ENCODE measurements at regions not wholly inside any gene's neighbourhood (a gene's known extent, or its start where the extent isn't known, plus 50 kb on each side); places are given as distances from the start of the nearest gene placed in this dataset.
"Not testable (repeated sequence)": the region's sequence is repeated elsewhere in the genome, so short reads cannot be mapped to it uniquely, and the experiment has no call there.

DNA sequence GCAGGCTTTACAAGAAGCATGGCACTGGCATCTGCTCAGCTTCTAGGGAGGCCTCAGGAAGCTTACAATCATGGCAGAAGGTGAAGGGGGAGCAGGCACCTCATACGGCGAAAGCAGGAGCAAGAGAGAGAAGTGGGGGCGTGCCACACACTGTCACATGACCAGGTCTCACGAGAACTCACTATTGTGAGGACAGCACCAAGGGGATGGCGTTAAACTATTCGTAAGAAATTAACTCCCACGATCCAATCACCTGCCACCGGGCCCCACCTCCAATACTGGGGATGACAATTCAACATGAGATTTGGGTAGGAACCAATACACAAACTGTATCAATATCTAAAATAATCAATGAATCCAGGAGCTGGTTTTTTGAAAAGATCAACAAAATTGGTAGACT lies 156.0 kb upstream of the DPP10 start:
- no peak overlapping the region for H3K27ac Mint-ChIP-seq
- H3K4me3 Mint-ChIP-seq: no peak overlapping the region
- TF ChIP-seq, protein P1, sequence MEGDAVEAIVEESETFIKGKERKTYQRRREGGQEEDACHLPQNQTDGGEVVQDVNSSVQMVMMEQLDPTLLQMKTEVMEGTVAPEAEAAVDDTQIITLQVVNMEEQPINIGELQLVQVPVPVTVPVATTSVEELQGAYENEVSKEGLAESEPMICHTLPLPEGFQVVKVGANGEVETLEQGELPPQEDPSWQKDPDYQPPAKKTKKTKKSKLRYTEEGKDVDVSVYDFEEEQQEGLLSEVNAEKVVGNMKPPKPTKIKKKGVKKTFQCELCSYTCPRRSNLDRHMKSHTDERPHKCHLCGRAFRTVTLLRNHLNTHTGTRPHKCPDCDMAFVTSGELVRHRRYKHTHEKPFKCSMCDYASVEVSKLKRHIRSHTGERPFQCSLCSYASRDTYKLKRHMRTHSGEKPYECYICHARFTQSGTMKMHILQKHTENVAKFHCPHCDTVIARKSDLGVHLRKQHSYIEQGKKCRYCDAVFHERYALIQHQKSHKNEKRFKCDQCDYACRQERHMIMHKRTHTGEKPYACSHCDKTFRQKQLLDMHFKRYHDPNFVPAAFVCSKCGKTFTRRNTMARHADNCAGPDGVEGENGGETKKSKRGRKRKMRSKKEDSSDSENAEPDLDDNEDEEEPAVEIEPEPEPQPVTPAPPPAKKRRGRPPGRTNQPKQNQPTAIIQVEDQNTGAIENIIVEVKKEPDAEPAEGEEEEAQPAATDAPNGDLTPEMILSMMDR (conservative IDR thresholded peaks at IDR 0.05): no peak
- no peaks in the 10 kb centered on the region for H3K9me3 Mint-ChIP-seq
- no peaks in the 10 kb centered on the region for H3K36me3 Mint-ChIP-seq
- no peak for DNase-seq (ENCODE audit: extremely low spot score, unreplicated experiment)
- H3K4me1 Mint-ChIP-seq (ENCODE audit: unreplicated experiment): no peaks in the 10 kb centered on the region
- H3K27me3 Mint-ChIP-seq: no peaks in the 10 kb centered on the region

DNA sequence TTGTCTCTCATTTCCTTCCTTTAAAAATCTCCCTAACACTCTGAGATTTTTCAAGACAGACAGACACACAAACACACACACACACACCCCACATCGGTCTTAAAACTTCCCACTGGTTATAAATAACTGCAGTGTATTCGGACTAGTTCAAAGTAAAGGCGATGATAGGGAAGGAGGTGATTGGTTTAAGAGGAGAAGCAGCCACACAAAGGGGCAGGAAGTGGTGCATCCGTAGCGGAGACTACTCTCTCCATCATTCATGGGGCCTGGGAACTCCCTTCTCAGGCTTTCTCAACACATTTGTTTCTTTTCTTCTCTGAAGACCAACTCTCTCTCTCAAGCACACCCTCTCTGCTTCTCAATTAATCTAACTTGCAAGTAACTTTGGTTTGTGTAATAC lies 149.1 kb upstream of the DPP10 start:
- TF ChIP-seq, protein P1 (conservative IDR thresholded peaks at IDR 0.05): no peak
- Mint-ChIP-seq H3K4me3 (no peak overlapping the region), H3K9me3 (no peaks in the 10 kb centered on the region), H3K27ac (no peak overlapping the region), H3K36me3 (no peaks in the 10 kb centered on the region), H3K4me1 (ENCODE audit: unreplicated experiment) (no peaks in the 10 kb centered on the region), H3K27me3 (peaks cover 15% of the 10 kb centered on the region)
- DNase-seq (ENCODE audit: extremely low spot score, unreplicated experiment): no peak

DNA sequence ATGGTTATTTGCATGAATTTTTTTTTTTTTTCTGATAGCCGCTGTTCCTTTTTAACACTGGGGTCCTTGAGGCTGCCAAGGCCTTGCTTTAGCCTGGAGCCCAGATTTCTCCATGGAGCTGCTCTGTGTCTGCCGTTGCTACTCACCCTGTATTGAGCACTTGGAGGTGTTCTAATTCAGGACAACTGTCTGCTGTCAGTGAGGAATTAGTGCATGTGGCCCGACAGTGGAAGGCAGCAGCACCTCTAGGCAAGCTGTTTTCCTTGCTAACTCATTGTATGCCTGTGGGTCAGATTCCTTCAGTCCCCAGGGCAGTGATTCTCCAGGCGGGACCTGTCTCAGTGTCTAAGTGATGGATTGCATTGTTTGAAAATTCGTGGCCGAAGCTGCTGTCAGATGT lies 147.7 kb upstream of the DPP10 start:
- H3K36me3 Mint-ChIP-seq: no peaks in the 10 kb centered on the region
- no peaks in the 10 kb centered on the region for H3K9me3 Mint-ChIP-seq
- H3K27ac Mint-ChIP-seq: no peak overlapping the region
- H3K4me3 Mint-ChIP-seq: no peak overlapping the region
- H3K27me3 Mint-ChIP-seq: peaks cover 15% of the 10 kb centered on the region
- H3K4me1 Mint-ChIP-seq (ENCODE audit: unreplicated experiment): no peaks in the 10 kb centered on the region
- TF ChIP-seq, protein P1 (conservative IDR thresholded peaks at IDR 0.05): no peak
- no peak for DNase-seq (ENCODE audit: extremely low spot score, unreplicated experiment)

DNA sequence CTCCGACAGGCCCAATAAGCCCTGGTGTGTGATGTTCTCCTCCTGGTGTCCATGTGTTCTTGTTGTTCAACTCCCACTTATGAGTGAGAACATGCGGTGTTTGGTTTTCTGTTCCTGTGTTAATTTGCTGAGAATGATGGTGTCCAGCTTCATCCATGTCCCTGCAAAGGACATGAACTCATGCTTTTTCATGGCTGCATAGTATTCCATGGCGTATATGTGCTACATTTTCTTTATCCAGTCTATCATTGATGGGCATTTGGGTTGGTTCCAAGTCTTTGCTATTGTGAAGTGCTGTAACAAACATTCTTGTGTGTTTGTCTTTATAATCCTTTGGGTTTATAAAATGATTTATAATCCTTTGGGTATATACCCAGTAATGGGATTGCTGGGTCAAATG lies 142.1 kb upstream of the DPP10 start:
- H3K4me1 Mint-ChIP-seq (ENCODE audit: unreplicated experiment); H3K27me3 Mint-ChIP-seq; H3K36me3 Mint-ChIP-seq; DNase-seq (ENCODE audit: extremely low spot score, unreplicated experiment); H3K9me3 Mint-ChIP-seq; H3K4me3 Mint-ChIP-seq; H3K27ac Mint-ChIP-seq: not testable (repeated sequence)

DNA sequence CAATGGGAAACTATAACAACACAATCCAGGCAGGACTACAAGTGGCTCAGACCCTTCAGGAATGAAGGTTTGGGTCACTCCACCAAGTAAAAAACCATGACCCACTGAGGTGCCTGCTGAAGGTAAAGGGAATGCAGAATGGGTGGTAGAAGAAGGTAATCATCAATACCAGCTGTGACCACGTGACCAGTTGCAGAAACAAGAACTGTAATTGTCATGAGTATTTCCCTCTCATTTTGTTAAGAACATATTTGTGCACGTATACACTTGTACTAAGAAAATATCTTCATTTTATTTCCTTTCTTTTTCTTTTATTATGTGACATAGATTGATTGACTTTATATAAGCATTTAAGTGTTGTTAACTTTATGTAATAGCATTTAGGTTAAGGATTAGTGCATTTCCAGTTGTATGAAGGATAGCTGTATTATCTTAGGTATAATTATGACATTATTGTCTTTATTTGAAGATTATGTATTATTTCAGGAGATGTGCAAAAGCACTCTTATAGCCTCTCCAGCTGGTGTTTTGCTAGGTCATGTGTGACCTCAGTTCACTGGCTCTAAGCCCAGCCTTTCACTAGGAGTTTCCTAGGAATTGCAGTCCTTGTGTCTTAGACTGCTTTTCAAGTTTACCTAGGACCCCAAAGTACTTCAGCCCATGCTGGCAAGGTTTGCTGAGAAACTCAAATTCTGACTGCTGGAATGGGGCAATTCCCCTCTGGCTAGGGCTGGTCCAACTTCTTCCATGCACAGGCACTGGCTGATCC lies 125.7 kb upstream of the DPP10 start:
- Mint-ChIP-seq H3K27ac (no peak overlapping the region), H3K4me3 (no peak overlapping the region), H3K4me1 (ENCODE audit: unreplicated experiment) (no peaks in the 10 kb centered on the region), H3K27me3 (no peaks in the 10 kb centered on the region), H3K36me3 (no peaks in the 10 kb centered on the region), H3K9me3 (no peaks in the 10 kb centered on the region)
- TF ChIP-seq, protein P1 (conservative IDR thresholded peaks at IDR 0.05): no peak
- DNase-seq (ENCODE audit: extremely low spot score, unreplicated experiment): no peak

DNA sequence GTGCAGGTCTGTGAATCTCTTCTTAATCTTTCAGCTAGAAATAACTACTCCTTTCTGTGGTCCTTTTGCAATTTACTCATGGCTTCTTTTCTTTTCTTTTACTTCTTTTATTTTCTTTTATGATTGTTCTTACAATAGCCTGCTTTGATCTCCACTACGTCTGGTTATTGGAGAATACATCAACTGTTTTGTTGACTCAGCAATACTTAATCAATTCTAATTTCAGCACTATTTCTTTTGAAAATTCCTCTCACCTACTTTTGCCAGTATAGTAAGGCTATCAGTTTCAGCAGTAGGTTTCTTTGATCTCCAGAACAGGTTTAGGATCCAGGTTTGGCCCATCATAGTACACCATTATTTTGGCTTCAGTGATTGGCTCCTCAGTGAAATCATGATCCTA lies 111.8 kb upstream of the DPP10 start:
- H3K4me3 Mint-ChIP-seq: no peak overlapping the region
- no peak overlapping the region for H3K27ac Mint-ChIP-seq
- H3K36me3 Mint-ChIP-seq: no peaks in the 10 kb centered on the region
- H3K27me3 Mint-ChIP-seq: no peaks in the 10 kb centered on the region
- no peaks in the 10 kb centered on the region for H3K4me1 Mint-ChIP-seq (ENCODE audit: unreplicated experiment)
- DNase-seq (ENCODE audit: extremely low spot score, unreplicated experiment): no peak
- H3K9me3 Mint-ChIP-seq: no peaks in the 10 kb centered on the region
- TF ChIP-seq, protein P1 (conservative IDR thresholded peaks at IDR 0.05): no peak

Measured in type B pancreatic cell (in vitro differentiated cells).